ENCODE measurements at regions not wholly inside any gene's neighbourhood (a gene's known extent, or its start where the extent isn't known, plus 50 kb on each side); places are given as distances from the start of the nearest gene placed in this dataset.

GRCh38 chr19:34017024-34017423 is 155.3 kb upstream of the LSM14A start:
- TF ChIP-seq CTCF (IDR thresholded peaks at IDR 0.05): peak; percentile 35; the same call in 1 of the 2 replicates
- TF ChIP-seq REST (IDR thresholded peaks at IDR 0.05; ENCODE audit: insufficient read depth in 1 of 2, low read depth in 2 of 2, low read length in 1 of 2): no peak
- TF ChIP-seq POLR2AphosphoS5 (IDR thresholded peaks at IDR 0.05; ENCODE audit: low read depth, low read length): no peak
- TF ChIP-seq SIN3A (IDR thresholded peaks at IDR 0.05; ENCODE audit: borderline replicate concordance, insufficient read depth, low read depth, low read length): no peak
- no peak for TF ChIP-seq TCF7L2 (IDR thresholded peaks at IDR 0.05; ENCODE audit: low read depth, low read length)
